Nephron progenitor cell (in vitro differentiated cells): ENCODE measurements at regions not wholly inside any gene's neighbourhood (a gene's known extent, or its start where the extent isn't known, plus 50 kb on each side); places are given as distances from the start of the nearest gene placed in this dataset.

Experiments used
- DNase-seq: peaks from one replicate; pipeline ENCODE4 v3.0.0; 2021
- H3K27ac Mint-ChIP-seq: 2 replicates; pipeline ENCODE4 v1.8.0; 2021; ENCODE audit warnings: mild to moderate bottlenecking, moderate library complexity, mixed read lengths
- H3K27me3 Mint-ChIP-seq: 2 replicates; pipeline ENCODE4 v1.8.0; 2021; ENCODE audit warnings: mild to moderate bottlenecking, low read depth, mixed read lengths; ENCODE audit not compliant: poor library complexity
- H3K36me3 Mint-ChIP-seq: 2 replicates; pipeline ENCODE4 v1.8.0; 2021; ENCODE audit warnings: low read depth, mixed read lengths
- H3K4me1 Mint-ChIP-seq: 2 replicates; pipeline ENCODE4 v1.8.0; 2021; ENCODE audit warnings: mixed read lengths
- H3K4me3 Mint-ChIP-seq: 2 replicates; pipeline ENCODE4 v1.8.0; 2021; ENCODE audit warnings: mild to moderate bottlenecking, moderate library complexity, mixed read lengths
- H3K9me3 Mint-ChIP-seq: 2 replicates; pipeline ENCODE4 v1.8.0; 2021; ENCODE audit warnings: mild to moderate bottlenecking, moderate library complexity, mixed read lengths
- TF ChIP-seq, protein P1 (sequence below): fragments of 200-600 bp; sonication (generic); IDR thresholded peaks from 2 replicates; pipeline ENCODE4 v1.5.0; 2021; ENCODE audit warnings: antibody characterized with exemption

GRCh38 chr2:129880309-129880708 lies 99.2 kb upstream of the RAB6C start:
- Mint-ChIP-seq H3K4me3 (no peak overlapping the region), H3K9me3 (no peaks in the 10 kb centered on the region), H3K36me3 (no peaks in the 10 kb centered on the region), H3K4me1 (peaks cover 9% of the 10 kb centered on the region), H3K27ac (no peak overlapping the region), H3K27me3 (peaks cover 35% of the 10 kb centered on the region)
- TF ChIP-seq, protein P1, sequence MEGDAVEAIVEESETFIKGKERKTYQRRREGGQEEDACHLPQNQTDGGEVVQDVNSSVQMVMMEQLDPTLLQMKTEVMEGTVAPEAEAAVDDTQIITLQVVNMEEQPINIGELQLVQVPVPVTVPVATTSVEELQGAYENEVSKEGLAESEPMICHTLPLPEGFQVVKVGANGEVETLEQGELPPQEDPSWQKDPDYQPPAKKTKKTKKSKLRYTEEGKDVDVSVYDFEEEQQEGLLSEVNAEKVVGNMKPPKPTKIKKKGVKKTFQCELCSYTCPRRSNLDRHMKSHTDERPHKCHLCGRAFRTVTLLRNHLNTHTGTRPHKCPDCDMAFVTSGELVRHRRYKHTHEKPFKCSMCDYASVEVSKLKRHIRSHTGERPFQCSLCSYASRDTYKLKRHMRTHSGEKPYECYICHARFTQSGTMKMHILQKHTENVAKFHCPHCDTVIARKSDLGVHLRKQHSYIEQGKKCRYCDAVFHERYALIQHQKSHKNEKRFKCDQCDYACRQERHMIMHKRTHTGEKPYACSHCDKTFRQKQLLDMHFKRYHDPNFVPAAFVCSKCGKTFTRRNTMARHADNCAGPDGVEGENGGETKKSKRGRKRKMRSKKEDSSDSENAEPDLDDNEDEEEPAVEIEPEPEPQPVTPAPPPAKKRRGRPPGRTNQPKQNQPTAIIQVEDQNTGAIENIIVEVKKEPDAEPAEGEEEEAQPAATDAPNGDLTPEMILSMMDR, result no peak
- no peak for DNase-seq

DNA sequence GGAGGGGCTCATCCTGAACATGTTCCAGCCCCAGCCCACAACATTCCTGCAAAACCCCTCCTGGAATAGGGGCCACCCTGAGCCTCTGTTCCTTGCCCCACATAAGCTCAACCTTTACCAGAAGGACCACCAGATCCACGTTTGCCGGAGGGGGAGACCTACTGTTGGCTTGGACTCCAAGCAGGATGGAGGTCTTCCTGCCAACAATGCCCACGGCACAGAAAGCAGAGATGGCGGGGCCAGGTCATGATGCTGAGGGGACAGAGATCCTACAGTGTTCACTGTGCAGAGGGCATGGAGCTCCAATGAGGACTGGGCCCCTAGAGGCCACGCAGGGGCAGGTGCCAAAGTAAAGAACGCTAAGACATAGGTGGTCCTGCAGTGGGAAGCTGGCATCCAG lies 98.5 kb upstream of the RAB6C start:
- H3K27ac Mint-ChIP-seq, result no peak overlapping the region
- no peaks in the 10 kb centered on the region for H3K9me3 Mint-ChIP-seq
- TF ChIP-seq, protein P1, result no peak
- no peaks in the 10 kb centered on the region for H3K36me3 Mint-ChIP-seq
- no peak overlapping the region for H3K4me3 Mint-ChIP-seq
- no peak for DNase-seq
- H3K27me3 Mint-ChIP-seq, result peaks cover 35% of the 10 kb centered on the region
- H3K4me1 Mint-ChIP-seq, result peaks cover 9% of the 10 kb centered on the region

DNA sequence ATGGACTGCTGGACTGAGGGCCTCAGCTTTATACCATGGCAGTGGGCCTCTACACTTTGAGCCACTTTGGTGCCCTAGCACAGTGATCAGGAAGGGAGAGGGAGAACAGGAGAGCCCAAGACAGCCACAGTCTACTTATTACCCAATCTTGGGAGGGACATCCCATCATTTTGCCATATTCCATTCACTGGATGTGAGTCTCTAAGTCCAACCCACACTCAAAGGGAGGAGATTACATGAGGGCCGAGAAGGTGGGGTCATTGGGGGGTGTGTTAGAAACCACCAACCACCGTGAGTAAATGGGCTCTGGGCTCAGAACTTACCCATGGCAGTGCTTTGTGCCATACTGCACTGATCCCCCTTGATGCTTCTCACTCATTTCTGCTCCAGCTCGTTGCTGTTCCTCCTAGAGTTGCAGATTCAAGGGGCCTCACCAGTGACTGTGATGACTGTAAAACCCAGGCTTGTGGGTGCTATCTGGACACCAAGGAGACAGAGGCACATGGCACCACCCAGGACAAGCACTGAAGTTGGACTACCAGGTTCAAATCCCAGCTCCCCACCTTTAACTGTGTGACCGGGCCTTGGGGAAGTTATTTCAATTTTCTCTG lies 97.6 kb upstream of the RAB6C start:
- H3K4me3 Mint-ChIP-seq, result no peak overlapping the region
- H3K27me3 Mint-ChIP-seq, result peaks cover 31% of the 10 kb centered on the region
- no peaks in the 10 kb centered on the region for H3K9me3 Mint-ChIP-seq
- TF ChIP-seq, protein P1, result no peak
- no peaks in the 10 kb centered on the region for H3K36me3 Mint-ChIP-seq
- no peak overlapping the region for H3K27ac Mint-ChIP-seq
- DNase-seq, result no peak
- peaks cover 3% of the 10 kb centered on the region for H3K4me1 Mint-ChIP-seq

- H3K27ac Mint-ChIP-seq, result no peak overlapping the region
- peaks cover 32% of the 10 kb centered on the region for H3K27me3 Mint-ChIP-seq
- H3K4me1 Mint-ChIP-seq, result no peaks in the 10 kb centered on the region
- no peak for DNase-seq
- H3K36me3 Mint-ChIP-seq, result no peaks in the 10 kb centered on the region
- H3K4me3 Mint-ChIP-seq, result no peak overlapping the region
- no peaks in the 10 kb centered on the region for H3K9me3 Mint-ChIP-seq
- TF ChIP-seq, protein P1, result no peak
Measured at GRCh38 chr2:129882476-129882875, 97.0 kb upstream of the RAB6C start.

GRCh38 chr2:129883121-129883520 lies 96.3 kb upstream of the RAB6C start:
- Mint-ChIP-seq H3K27me3 (peaks cover 34% of the 10 kb centered on the region), H3K4me1 (no peaks in the 10 kb centered on the region), H3K9me3 (no peaks in the 10 kb centered on the region), H3K36me3 (no peaks in the 10 kb centered on the region), H3K4me3 (no peak overlapping the region), H3K27ac (no peak overlapping the region)
- TF ChIP-seq, protein P1, result no peak
- no peak for DNase-seq

GRCh38 chr2:129884221-129884786 lies 95.2 kb upstream of the RAB6C start:
- Mint-ChIP-seq H3K27ac (no peak overlapping the region), H3K27me3 (peaks cover 32% of the 10 kb centered on the region), H3K9me3 (no peaks in the 10 kb centered on the region), H3K36me3 (no peaks in the 10 kb centered on the region), H3K4me3 (no peak overlapping the region), H3K4me1 (peaks cover 5% of the 10 kb centered on the region)
- TF ChIP-seq, protein P1, result no peak
- no peak for DNase-seq
